Heart right ventricle (tissue), 16 donors: ENCODE measurements at regions not wholly inside any gene's neighbourhood (a gene's known extent, or its start where the extent isn't known, plus 50 kb on each side); places are given as distances from the start of the nearest gene placed in this dataset.
"Not testable (repeated sequence)": the region's sequence is repeated elsewhere in the genome, so short reads cannot be mapped to it uniquely, and the experiment has no call there.

Experiments
- ATAC-seq, 8 donors: fragments of 200-7000 bp; cut with Tn5 transposase; one replicate each; pipeline ENCODE4 v1.9.1; 2020; ENCODE audit warnings: mild to moderate bottlenecking in 8 of 8, moderate library complexity in 8 of 8, moderate number of reproducible peaks in 1 of 8
- DNase-seq, 2 donors: peaks; one replicate each; pipeline ENCODE4 v3.0.0-alpha.2; 2020
- H3K27ac ChIP-seq, 10 donors: fragments of 200-600 bp; sonication (generic) in 2 of 10; one replicate each; pipeline versions ENCODE4 v1.5.0 to v1.8.0; 2020 to 2022; ENCODE audit warnings: mild to moderate bottlenecking in 3 of 10
- H3K27me3 ChIP-seq, 7 donors: fragments of 200-600 bp; one replicate each; pipeline ENCODE4 v1.8.0; 2021 to 2022; ENCODE audit warnings: mild to moderate bottlenecking in 2 of 7
- H3K36me3 ChIP-seq, 9 donors: fragments of 200-600 bp; sonication (generic) in 1 of 9; one replicate each; pipeline versions ENCODE4 v1.5.0 to v1.8.0; 2020 to 2022; ENCODE audit warnings: mild to moderate bottlenecking in 2 of 9
- H3K4me1 ChIP-seq, 9 donors: fragments of 200-600 bp; sonication (generic) in 1 of 9; one replicate each; pipeline versions ENCODE4 v1.5.0 to v1.8.0; 2020 to 2022; ENCODE audit warnings: mild to moderate bottlenecking in 4 of 9
- H3K4me3 ChIP-seq, 10 donors: fragments of 200-600 bp; sonication (generic) in 2 of 10; one replicate each; pipeline versions ENCODE4 v1.5.0 to v1.8.0; 2020 to 2022; ENCODE audit warnings: mild to moderate bottlenecking in 7 of 10, moderate library complexity in 2 of 10
- H3K9me3 ChIP-seq, 11 donors: fragments of 200-600 bp in 10 of 11; sonication (generic) in 2 of 11; one replicate each; pipeline versions ENCODE4 v1.5.0 to v1.8.0; 2013 to 2022; ENCODE audit warnings: mild to moderate bottlenecking in 2 of 11, control low read depth in 1 of 11, moderate library complexity in 1 of 11
- WGBS, 2 donors: extraction: QIAGEN DNeasy Blood & Tissue Kit; methylation state at CpG; one replicate each; pipeline ENCODE4 v1.1.7; 2013; ENCODE audit warnings: inconsistent platforms in 1 of 2; 5-methylcytosine and 5-hydroxymethylcytosine counted together
- intact Hi-C, 10 donors: fragments of 100-400 bp; cut with DNase I; formaldehyde crosslinking; loops; one replicate each; pipeline versions ENCODE4 v1.11.1 to v1.14.2; 2022
- donor health status: Arrhythmogenic right ventricular cardiomyopathy.
- donor health status: ischemic (EF 13 %, LVEDD 7.1; RV severe dilation, severe dysfunction).
- donor health status: healthy with polysubstance abuse.
- donor health status: DM: no; HTN: yes; CAD: no.
- donor health status: DM: no; HTN: no; CAD: no.
- donor health status: ischemic (EF 25% LVEDD 6.9; RV normal size, moderate dysfunction).
- donor health status: ischemic (EF 25% LVEDD 5.7; RV mildly dilated, moderate dysfunction).
- donor health status: healthy.
- donor health status: DM: yes; HTN: yes; CAD: no.
- donor health status: Ischemic cardiomyopathy.
- donor health status: ischemic (EF 35%, LVEDD 5.7; RV mildly dilated, moderate dysfunction).
- donor health status: nonischemic (EF 11% LVEDD 7.7; RV severe dilation, severe dysfunction).
- donor health status: DM: yes; HTN: yes; CAD: no.
- donor health status: PGD.
- donor health status: ischemic (EF 29% LVEDD 5.4; RV normal size, mild dysfunction).
- donor health status: nonischemic (EF 23%, LVEDD 6.1; RV moderate dilation, normal function).

GRCh38 chr21:7787427-7788078 lies 2733.8 kb upstream of the TPTE start:
- H3K27ac ChIP-seq, H3K27me3 ChIP-seq, H3K4me3 ChIP-seq, H3K9me3 ChIP-seq, ATAC-seq, DNase-seq, H3K36me3 ChIP-seq, intact Hi-C loops, H3K4me1 ChIP-seq: not testable (repeated sequence)
- WGBS, 2 donors = no CpG with 5 or more reads among the region's 5 CpGs

- no CpG with 5 or more reads among the region's 4 CpGs for WGBS, 2 donors
- H3K4me3 ChIP-seq, H3K36me3 ChIP-seq, H3K9me3 ChIP-seq, H3K4me1 ChIP-seq, ATAC-seq, intact Hi-C loops, H3K27me3 ChIP-seq, H3K27ac ChIP-seq, DNase-seq: not testable (repeated sequence)
These were observed 2727.6 kb upstream of the TPTE start for GRCh38 chr21:7793797-7794196.

- H3K27me3 ChIP-seq, H3K9me3 ChIP-seq, H3K4me3 ChIP-seq, H3K27ac ChIP-seq, H3K4me1 ChIP-seq, ATAC-seq, H3K36me3 ChIP-seq, DNase-seq, intact Hi-C loops: not testable (repeated sequence)
- WGBS, 2 donors = no CpG with 5 or more reads among the region's 8 CpGs
These were observed 2724.1 kb upstream of the TPTE start for GRCh38 chr21:7797328-7797727.

- intact Hi-C loops, H3K36me3 ChIP-seq, ATAC-seq, H3K9me3 ChIP-seq, H3K27me3 ChIP-seq, H3K27ac ChIP-seq, H3K4me3 ChIP-seq, DNase-seq, H3K4me1 ChIP-seq: not testable (repeated sequence)
- 51 to 63% methylated on average over 2 of the region's 6 CpGs for WGBS, 2 donors
These were observed 2722.9 kb upstream of the TPTE start for GRCh38 chr21:7798446-7798845.

GRCh38 chr21:7799697-7800096 lies 2721.7 kb upstream of the TPTE start:
- H3K36me3 ChIP-seq, H3K27me3 ChIP-seq, intact Hi-C loops, DNase-seq, H3K9me3 ChIP-seq, H3K4me3 ChIP-seq, H3K4me1 ChIP-seq, H3K27ac ChIP-seq: not testable (repeated sequence)
- WGBS, 2 donors = no CpG with 5 or more reads among the region's 5 CpGs
- peak in 5 of 8 donors; percentile 45 to 67 (median 56) for ATAC-seq

GRCh38 chr21:7813475-7813874 lies 2707.9 kb upstream of the TPTE start:
- H3K36me3 ChIP-seq, H3K9me3 ChIP-seq, DNase-seq, H3K4me1 ChIP-seq, H3K27me3 ChIP-seq, intact Hi-C loops, H3K27ac ChIP-seq, H3K4me3 ChIP-seq: not testable (repeated sequence)
- no CpG with 5 or more reads among the region's 4 CpGs for WGBS, 2 donors
- ATAC-seq = peak in 3 of 8 donors; percentile 54 to 62 (median 54)

GRCh38 chr21:7817013-7817412 lies 2704.4 kb upstream of the TPTE start:
- H3K27ac ChIP-seq, H3K36me3 ChIP-seq, H3K27me3 ChIP-seq, DNase-seq, H3K4me3 ChIP-seq, H3K4me1 ChIP-seq, intact Hi-C loops, H3K9me3 ChIP-seq: not testable (repeated sequence)
- WGBS, 2 donors = no CpG with 5 or more reads among the region's 8 CpGs
- ATAC-seq = peak in 7 of 8 donors; percentile 55 to 93 (median 82)

- H3K27ac ChIP-seq, H3K4me1 ChIP-seq, H3K4me3 ChIP-seq, H3K36me3 ChIP-seq, H3K27me3 ChIP-seq, H3K9me3 ChIP-seq, ATAC-seq, intact Hi-C loops, DNase-seq: not testable (repeated sequence)
- 100% methylated on average over 3 to 5 of the region's 16 CpGs for WGBS, 2 donors
These were observed 2702.1 kb upstream of the TPTE start for GRCh38 chr21:7819301-7819700.

- H3K36me3 ChIP-seq, H3K4me3 ChIP-seq, H3K27ac ChIP-seq, DNase-seq, H3K9me3 ChIP-seq, H3K27me3 ChIP-seq, H3K4me1 ChIP-seq, intact Hi-C loops: not testable (repeated sequence)
- peak; percentile 52 to 93 (median 83) for ATAC-seq
- no CpG with 5 or more reads among the region's 10 CpGs for WGBS, 2 donors
These were observed 2695.8 kb upstream of the TPTE start for GRCh38 chr21:7825627-7826026.

- H3K4me3 ChIP-seq, H3K4me1 ChIP-seq, intact Hi-C loops, H3K9me3 ChIP-seq, ATAC-seq, DNase-seq, H3K27ac ChIP-seq, H3K36me3 ChIP-seq, H3K27me3 ChIP-seq: not testable (repeated sequence)
- WGBS, 2 donors = no CpG with 5 or more reads among the region's 6 CpGs
These were observed 2695.2 kb upstream of the TPTE start for GRCh38 chr21:7826174-7826573.

- intact Hi-C loops, H3K27ac ChIP-seq, ATAC-seq, H3K4me1 ChIP-seq, DNase-seq, H3K4me3 ChIP-seq, H3K27me3 ChIP-seq, H3K36me3 ChIP-seq, H3K9me3 ChIP-seq: not testable (repeated sequence)
- no CpG with 5 or more reads among the region's 7 CpGs for WGBS, 2 donors
These were observed 2693.1 kb upstream of the TPTE start for GRCh38 chr21:7828260-7828659.

GRCh38 chr21:7829411-7829810 lies 2692.0 kb upstream of the TPTE start:
- peak; percentile 79 to 93 (median 92) for ATAC-seq
- intact Hi-C loops, DNase-seq, H3K27ac ChIP-seq, H3K27me3 ChIP-seq, H3K4me3 ChIP-seq, H3K36me3 ChIP-seq, H3K9me3 ChIP-seq, H3K4me1 ChIP-seq: not testable (repeated sequence)
- no CpG with 5 or more reads among the region's 37 CpGs for WGBS, 2 donors
